HG02588 (cell line): ENCODE measurements at regions not wholly inside any gene's neighbourhood (a gene's known extent, or its start where the extent isn't known, plus 50 kb on each side); places are given as distances from the start of the nearest gene placed in this dataset.

Source experiments
- ATAC-seq: cut with Tn5 transposase; IDR thresholded peaks from one replicate; pipeline ENCODE4 v1.9.1; 2021; ENCODE audit warnings: mild to moderate bottlenecking, moderate library complexity; ENCODE audit not compliant: unreplicated experiment

DNA sequence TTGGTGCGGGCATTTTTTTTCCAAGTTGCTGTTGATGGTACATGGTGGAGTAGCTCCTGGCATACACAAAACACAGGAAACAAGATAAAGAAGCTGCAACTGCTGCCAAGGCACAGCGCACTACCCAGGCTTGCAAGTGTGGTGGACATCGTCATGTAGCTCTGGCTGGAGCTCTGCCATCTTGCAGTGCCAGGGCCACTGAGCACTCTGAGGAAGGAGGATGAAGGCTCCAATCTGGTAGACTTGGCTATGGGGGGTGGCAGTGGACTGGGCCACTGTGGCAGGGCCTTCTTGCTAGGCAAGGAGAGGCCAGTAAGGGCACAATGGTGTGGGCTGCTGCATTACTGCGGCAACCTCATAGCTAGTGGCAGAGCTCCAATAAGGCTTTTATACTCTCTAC is 263.5 kb downstream of the CENPW start:
- no peak for ATAC-seq

DNA sequence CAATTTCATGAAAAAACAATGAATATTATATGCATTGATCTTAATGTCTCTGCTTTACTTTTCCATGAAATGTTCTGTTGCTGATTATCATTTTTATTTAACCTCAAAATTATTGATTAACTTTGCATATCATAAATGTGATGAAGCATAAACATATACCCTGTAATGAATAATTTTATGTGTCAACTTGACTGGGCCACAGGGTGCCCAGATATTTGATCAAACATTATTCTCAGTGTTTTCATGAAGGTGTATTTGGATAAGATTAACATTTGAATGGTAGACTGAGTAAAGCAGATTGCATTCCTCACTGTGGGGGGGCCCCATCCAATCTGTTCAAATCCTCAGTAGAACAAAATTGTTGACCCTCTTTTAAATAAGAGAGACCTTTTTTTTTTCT is 265.2 kb downstream of the CENPW start:
- no peak for ATAC-seq

DNA sequence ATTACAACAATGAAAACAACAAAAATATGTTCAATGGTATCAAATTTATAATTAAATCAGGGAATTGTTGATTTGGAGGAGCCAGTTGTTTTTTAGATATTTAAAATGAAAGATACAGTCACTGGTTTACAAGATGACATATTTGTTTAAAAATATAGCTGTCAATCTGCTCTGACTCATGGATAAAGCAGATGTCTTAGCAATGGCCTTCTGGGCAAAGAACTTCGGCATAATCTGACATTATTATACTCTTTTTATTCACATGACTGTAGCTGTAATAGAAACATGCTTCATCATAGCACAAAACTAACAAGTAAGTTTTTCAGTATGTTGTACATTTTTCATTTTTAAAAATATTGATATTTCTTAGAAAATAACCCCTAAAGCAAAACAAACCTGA is 267.4 kb downstream of the CENPW start:
- no peak for ATAC-seq

DNA sequence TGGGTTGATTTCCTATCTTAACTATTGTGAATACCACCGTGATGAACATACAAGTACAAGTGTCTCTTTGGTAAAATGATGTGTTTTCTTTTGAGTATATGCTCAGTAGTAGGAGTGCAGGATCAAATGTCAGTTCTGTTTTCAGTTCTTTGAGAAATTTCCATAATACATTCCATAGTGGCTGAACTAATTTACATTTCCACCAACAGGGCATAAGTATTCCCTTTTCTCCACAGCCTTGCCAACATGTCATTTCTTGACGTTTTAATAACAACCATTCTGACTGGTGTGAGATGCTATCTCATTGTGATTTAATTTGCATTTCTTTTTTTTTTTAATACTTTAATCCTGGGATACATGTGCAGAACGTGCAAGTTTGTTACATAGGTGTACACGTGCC is 268.8 kb downstream of the CENPW start:
- no peak for ATAC-seq

DNA sequence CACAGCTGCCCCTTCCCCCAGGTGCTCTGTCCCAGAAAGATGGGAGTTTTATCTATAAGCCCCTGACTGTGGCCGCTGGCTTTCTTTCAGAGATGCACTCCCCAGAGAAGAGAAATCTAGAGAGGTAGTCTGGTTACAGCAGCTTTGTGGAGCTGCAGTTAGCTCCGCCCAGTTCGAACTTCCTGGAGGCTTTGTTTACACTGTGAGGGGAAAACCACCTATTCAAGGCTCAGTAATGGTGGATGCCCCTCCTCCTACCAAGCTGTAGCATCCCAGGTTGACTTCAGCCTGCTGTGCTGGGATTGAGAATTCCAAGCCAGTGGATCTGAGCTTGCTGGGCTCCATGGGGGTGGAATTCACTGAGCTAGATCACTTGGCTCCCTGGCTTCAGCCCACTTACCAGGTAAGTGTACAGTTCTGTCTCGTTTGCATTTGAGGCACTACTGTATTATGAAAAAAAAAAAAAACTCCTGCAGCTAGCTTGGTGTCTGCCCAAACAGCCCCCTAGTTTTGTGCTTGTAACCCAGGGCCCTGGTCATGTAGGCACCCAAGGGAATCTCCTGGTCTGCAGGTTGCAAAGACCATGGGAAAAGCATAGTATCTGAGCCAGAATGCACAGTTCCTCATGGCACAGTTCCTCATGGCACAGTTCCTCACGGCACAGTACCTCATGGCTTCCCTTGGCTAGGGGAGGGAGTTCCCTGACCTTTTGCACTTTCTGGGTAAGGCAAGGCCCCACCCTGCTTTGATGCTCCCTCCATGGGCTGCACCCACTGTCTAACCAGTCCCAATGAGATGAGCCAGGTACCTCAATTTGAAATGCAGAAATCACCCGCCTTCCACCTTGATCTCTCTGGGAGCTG is 275.0 kb downstream of the CENPW start:
- no peak for ATAC-seq

DNA sequence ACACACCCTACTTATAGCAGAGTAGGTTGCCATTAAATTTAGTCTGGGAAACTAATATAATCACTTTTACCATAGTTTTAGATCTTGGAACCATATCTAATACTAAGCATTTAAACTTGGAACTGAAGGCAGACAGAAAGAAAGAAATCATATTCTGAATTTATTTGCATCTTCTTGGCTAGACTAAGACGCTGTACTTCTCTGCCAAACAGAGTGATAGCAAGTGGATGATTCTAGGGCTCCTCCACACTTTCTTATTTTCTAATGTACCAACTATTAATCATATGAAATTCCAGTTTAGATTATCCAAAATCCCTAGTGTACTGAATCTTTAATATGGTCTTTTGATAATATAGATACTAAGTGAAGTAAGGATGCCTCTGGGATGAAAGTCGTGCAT is 277.0 kb downstream of the CENPW start:
- no peak for ATAC-seq

DNA sequence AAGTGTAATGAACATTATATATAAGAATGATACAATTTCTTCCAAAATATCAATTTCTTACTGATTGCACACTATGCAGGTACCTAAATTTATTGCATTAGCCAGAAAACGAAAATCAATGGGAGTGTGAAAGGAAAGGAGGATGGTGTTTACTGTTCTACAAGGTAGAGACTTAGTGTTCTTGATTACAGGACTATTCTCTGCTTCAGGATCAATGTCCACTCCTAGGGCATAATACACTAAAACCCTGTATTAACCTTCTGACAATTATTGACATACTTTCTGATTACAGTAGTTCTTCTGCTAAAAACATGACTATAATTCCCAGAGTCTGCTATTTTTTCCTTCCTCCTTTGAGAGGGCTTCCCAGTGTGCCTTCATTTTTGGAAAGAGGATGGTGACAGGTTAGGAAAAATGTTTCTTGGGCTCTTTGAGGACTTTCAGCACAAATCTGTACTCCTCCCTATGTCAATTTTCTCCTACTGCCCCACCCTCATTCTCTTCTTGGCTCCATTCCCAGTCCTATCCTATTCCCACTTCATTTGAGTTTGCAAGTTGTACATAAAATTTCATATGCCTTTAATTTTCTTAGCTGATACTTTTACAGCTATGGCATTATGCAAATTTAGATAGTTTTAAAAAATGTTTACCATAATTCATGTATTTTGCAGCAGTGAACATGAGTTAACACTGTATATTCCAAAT is 278.9 kb downstream of the CENPW start:
- no peak for ATAC-seq

DNA sequence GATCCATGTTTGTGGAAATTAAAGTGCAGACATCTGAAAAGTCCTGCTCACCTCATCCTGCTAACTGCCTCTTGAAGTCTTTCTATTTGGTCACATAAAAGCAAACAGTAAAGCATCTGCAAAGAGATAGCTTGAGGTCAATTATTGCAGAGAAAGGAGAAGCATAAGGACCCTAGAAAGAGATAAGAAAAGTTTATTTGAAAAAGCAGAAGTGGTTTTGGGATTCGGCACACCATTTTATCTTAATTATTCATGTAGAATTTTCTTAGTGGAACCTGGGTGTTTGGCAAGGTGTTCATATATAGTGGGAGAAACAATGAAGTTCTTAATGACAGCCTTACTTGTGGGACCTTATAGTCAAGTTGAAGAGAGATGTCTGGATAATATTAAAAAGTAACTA is 280.8 kb downstream of the CENPW start:
- ATAC-seq: no peak

DNA sequence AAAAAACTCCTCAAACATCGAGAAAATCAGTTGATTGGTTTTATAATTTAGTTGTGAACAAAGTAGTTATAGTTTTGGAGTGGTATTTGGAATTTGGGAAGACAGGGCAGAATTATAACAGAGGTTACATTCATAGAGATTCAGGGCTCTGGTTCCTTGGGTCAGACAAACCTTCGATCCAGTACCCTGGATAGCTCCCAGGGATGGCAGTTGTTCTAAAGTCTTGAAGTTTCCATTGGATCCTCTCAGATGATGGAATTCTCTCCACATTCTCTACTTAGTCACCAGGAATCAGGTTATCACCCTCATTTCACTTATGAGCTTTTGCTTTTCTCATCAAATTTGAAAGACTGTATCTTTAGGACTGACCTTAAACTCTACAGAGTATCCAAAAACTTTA is 285.1 kb downstream of the CENPW start:
- no peak for ATAC-seq

DNA sequence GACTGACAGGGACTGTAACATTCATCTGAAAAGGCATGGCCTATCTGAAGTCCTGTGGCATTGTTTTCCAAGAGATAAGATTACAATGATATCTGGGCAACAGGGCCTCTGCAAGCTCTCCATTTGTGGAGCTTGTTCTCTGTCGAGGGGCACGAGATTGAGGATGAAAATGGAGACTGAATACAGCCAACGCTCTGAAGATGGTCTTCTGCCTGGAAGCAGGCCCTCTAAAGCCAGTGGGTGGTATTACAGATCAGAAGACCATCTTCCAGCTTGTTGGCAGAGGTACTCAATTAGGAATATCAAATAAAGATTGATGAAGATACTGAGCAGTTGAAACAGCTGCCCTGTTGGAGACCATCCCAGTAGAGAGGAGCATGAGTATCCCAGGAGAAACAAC is 288.2 kb downstream of the CENPW start:
- ATAC-seq: no peak

DNA sequence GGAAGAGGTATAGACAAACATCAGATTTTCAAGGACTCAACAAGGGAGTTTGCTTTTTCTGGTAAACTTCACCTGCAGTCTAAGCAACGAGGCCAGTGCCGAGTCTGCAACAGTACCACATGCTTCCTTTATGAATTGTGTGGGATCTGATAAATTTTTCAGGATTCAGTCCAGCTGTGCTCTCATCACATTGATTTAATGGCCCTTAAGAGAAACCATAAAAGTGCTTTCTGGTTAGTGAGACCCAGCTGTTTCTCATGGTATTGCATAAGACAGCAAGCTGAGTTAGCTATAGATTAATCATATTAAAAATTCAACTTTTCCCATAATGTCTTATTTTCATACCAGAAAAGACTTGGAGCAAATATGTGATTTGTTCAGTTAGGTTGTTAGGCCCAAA is 291.4 kb downstream of the CENPW start:
- ATAC-seq: no peak

DNA sequence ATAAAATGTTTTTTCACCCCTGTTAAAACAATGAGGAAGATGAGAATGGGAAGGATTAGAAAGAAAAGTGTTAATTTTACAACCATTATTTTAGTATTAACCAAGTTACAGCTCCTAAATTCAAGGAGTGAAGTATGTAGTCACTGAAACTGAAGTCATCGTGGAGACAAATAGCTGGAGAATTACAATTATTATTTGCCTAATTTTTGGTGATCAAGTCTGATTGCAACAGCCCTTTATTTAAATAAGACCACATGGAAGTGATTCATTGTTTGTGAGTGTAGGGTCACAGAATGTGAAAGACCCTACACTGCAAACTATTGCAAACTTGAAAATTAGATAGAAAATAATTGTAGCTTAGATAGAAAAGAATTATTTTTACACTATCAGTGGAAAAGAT is 292.4 kb downstream of the CENPW start:
- no peak for ATAC-seq

DNA sequence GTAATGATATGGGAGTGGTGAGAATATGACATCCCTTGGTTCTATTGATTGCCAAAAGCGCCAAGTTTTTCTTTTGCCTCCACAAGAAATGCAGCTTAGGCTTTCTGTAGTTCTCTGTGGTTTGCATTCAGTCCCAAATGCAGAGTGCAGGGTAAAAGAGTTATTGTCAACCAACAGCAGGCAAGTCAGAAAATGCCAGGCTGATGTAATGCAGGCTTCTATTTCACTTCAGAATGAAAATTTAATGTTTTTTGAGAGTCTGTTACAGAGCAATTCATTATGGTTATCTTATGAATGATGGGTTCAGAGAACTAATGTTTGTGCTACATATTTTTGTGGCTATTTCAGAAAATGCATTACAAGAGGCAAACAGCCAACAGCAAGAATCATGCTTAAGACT is 293.5 kb downstream of the CENPW start:
- ATAC-seq: no peak

DNA sequence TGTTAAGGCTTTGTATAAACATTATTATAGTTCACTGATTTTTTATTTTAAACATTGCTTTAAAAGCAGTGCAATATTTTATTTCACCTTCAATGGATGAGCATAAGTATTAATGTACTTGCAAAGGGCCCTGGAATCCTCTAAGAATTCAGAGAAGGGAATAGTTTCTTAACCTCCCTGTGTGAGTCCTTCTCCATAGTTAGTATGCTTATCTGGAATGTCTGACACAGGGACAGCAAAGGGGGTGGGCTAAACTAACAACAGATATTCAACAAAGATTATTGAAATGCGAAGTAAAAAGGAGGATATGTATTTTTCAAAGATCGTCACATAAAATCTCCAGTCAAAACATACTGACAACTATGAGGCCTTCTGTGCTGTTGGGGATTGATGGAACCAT is 300.4 kb downstream of the CENPW start:
- ATAC-seq: no peak

DNA sequence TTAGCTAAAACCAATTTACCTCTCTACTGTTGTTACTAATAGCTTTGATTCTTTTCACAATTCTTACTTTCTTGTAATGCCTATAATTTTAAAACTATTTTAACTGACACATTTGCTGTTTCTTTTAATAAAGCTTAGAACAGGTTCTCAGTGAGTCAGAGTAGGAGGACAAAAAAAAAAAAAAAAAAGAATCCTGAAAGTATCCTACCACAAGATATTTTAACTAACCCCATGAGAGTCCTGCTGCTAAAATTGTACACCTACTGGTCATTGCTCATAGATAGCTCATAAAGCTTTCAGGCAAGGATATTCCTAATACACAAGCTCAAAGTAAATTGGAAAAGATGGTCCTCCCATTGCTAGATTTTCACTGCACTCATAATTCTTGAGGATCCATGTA is 301.0 kb downstream of the CENPW start:
- ATAC-seq: no peak

DNA sequence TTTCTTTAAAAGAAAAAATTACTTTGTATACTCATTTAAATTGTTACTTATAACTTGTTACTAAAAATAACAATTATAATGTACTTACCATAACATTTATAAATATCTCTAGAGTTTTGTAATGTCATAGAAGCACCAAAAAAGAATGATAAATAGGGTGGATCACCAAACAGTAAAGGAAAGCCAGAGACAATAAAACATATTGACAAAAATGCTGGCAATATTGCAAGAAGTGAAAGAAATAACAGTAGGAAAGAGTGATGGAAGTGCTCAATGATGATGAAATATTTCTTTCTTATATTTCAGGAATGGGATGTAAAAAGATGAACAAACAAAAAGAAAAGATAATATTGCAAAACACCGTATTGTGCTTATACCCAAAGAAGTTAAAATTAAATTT is 301.7 kb downstream of the CENPW start:
- no peak for ATAC-seq

DNA sequence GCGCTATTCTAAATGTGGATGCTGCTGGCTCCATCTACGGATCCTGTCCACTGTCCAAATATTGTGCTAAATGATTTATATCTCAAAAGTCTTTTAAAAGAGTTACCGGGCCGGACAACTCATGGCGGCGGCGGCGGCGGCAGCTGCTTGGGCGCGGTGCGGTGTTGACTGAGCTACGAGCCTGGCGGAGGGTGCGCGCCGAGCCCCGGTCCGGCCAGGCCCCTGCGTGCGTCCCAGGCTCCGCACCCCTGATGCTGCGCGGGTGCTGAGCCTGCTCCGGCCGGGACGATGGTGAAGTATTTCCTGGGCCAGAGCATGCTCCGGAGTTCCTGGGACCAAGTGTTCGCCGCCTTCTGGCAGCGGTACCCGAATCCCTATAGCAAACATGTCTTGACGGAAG is 303.4 kb downstream of the CENPW start:
- ATAC-seq: no peak

DNA sequence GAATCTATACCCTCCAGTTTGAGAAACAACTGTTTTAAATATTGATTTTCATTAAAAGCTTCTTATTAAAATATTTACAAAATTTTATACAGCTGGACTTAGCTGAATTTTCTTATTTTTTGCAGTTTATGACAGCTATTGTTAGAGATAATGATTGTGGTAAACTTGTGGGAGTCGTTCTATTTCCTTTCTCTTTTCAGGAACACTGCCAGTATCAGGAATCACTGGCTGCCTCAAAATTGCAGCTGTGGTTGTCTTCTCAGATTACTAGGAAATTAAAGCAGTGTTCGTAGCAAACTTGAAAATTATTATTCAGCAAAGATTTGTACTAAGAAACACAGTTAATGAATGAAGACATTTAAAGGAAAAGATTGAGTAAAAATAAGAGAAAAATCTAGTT is 311.0 kb downstream of the CENPW start:
- no peak for ATAC-seq

DNA sequence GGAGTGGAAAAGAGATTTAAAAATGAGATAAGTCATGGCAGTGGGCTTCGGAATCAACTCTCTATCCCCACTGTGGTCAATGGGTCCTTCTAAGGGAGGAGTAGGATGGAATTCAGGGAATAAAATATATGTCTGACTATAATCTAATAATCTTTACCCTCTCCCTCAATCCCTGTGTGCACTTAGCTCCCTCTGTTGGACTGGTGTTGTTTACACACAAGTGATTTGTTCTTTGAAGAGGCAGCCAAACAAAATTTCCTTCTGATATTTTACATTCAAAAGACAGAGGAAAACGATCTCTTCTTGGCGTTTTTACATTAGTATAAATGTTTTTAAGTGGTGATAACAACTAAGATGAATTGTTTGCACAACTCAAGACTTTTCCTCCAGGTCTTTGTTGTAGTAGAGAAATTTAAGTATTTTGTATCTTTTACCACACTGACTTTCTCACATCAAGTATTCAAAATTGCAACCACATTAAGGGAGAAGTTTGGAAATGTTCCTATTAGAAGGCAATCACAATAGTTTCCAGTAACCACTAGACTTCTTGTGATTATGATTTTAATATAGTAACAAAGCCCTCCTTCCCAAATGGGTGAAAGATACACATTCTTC is 317.8 kb downstream of the CENPW start:
- no peak for ATAC-seq

DNA sequence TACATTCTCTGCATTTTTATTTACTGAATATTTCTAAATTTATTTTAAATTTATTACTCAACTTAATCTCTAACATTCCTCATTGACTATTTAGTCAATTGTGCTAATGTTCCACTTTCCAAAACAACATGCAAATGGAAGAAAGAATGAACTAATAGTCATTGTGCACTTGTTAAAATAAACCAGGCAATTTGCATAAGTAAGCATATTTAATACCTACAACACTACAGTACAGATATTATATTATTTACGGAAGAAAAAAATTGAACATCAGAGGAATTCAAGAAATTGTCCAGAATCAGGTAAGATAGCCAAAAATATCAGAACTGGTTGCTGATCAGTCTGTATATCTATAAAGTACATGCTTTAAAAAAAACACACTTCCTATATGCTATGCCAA is 320.5 kb downstream of the CENPW start:
- no peak for ATAC-seq

DNA sequence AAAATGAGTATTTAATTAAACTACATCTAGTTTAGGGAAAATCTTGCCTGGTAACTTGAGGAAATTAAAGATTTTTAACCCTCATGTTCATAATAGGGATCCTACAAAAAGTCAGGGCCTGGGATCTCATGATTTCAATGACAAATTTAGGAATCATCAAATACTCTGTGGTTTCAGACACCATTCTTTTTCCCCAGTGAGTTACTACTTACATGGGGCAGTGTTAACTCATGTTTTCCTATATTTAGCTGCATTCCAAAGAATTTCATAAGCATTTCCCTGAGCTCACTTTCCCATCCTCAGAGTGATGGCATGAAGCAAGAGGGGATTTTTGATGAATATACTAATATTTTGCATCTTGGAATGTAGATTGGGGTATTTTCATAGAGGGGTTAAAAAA is 321.7 kb downstream of the CENPW start:
- no peak for ATAC-seq

DNA sequence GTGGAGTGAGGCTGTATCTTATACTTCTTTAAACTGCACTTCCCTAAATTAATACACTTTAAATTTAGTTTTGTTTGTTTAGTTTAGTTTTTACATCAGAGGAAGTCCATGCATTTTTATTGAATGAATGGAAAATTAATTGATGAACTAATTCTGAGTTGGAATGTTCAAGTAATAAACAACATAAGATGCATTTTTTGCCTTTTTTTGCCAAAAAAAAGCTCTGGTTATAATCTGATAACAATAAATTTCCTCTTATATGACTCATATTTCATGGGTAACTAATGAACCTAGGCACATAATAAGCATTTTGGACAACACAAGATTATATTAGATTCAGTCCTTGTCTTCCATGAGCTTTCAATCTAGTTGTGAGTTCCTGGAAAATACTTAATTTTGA is 323.1 kb downstream of the CENPW start:
- ATAC-seq: no peak
